HT-29 (cell line): ENCODE measurements at regions not wholly inside any gene's neighbourhood (a gene's known extent, or its start where the extent isn't known, plus 50 kb on each side); places are given as distances from the start of the nearest gene placed in this dataset.

Source experiments
- DNase-seq: peaks from one replicate; pipeline ENCODE4 v3.0.0-alpha.2; 2015; ENCODE audit warnings: low spot score

DNA sequence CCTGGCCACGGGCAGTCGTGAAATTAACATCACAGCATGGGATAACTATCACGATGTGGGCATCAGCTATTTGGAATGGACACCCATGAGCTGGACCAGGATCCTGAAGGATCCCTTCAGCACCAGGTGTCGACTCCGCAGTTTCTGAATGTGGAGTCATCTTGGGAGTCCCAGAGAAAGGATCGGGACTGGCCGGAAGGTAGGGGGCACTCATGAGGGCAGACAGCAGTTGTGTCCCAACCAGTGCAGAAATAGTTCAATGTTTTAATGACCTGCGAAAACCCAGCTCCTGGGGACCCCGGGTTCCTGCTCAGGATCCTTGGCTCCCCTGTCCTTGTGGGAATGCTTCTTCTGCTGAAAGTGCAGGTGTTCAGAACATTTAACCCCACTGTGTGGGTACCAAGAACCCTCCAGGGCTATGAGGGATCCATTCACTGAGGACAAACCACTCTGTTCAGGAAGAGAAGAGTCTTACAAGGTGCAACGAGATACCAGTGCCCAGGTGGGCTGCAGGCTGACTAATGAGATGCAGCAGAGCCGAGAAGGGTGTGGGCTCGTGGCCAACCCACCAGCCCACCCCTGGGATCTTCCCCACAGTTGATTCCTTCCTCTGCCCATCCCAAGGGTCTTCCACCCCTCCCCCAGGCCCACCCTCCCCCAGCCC lies 154.8 kb downstream of the SALL1 start:
- DNase-seq = no peak

- DNase-seq = no peak
Observed at GRCh38 chr16:50994995-50995394, 156.1 kb downstream of the SALL1 start.

DNA sequence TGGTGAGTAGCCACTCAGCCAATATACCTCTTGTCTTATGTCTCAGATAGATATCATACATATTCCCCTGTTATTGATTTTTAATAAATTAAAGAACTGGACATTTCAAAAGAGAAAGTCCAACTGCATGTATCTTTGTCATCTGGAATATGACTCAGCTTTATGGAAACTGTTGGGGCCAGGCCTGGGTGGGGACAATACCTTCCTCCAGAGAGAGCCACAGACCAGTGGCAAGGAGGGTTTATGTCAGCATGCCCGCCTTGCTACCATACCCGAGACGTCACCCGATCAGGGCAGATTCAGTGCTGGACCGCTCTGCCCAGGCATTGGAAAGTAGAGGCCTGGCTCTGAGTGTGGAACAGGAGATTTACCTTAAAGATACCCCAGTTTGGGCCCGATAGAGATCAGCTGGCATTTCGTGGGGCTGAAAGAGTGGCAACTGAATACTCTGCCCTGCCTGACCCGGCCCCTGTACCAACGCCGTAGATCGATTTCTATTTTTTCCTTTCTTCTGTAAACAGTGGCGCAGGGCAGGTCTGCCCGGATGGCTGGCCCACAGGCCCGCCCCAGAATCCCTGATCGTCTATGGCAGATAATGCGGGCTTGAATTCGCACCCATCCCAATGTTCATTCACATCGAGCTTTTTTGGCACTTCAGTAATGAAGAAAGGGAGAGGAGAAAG lies 158.6 kb downstream of the SALL1 start:
- DNase-seq = no peak

DNA sequence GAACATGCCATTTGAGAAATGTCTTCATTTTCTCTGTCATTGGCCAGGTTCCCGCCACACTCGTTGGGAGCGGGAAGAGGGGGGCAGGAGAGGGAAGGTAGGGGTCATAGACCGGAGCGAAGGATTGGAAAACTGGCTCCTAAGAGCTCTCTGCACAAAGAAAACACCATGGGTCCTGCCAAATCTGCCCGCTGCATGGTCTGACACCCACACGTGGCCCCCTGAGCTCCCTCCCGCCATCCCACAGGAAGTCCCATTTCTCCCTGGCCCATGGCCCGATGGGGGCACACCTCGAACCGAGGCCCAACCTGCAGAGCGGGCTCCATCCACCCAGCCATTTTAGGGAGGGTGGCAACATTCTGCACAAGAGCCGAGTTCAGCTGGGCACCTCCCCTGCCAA lies 159.6 kb downstream of the SALL1 start:
- DNase-seq = no peak

GRCh38 chr16:50991006-50991405 lies 160.1 kb downstream of the SALL1 start:
- no peak for DNase-seq

- DNase-seq = no peak
Observed at GRCh38 chr16:50989047-50989446, 162.0 kb downstream of the SALL1 start.

DNA sequence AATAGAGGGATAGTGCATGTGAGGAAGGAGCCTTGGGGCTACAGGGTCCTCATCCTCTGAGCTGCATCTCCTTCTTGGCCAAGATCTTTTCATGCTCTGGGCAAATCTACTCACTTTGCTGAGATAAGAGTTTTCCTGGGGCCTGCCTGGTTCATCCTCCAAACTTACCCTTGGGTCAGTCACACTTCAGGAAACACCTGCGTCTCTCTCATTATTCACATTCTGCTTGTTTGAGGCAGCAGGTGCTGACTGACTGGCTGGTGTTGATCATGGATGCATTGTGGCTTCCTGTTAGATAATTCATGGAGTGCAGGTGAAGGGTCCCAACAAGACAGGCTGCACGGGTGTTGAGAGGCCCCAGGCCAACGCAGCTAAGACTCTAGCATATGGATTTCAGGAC lies 162.6 kb downstream of the SALL1 start:
- no peak for DNase-seq

DNA sequence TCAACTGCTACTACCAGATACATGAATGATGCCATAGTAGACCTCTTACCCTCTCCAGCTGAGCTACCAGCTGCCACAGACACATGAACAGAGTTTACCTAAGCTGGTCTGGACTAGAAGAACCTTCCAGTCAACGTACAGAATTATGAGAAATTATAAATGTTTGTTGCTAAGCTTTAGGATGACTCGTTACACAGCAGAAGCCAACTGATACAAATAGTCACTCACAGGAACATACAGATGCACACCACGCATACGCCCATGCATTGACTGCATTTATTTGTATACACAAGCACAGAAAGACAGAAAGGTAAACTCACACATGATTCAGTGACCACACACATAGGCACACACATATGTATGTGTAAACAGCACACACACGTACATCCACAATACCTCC lies 164.6 kb downstream of the SALL1 start:
- no peak for DNase-seq

- DNase-seq = no peak
Observed at GRCh38 chr16:50985733-50986132, 165.3 kb downstream of the SALL1 start.

DNA sequence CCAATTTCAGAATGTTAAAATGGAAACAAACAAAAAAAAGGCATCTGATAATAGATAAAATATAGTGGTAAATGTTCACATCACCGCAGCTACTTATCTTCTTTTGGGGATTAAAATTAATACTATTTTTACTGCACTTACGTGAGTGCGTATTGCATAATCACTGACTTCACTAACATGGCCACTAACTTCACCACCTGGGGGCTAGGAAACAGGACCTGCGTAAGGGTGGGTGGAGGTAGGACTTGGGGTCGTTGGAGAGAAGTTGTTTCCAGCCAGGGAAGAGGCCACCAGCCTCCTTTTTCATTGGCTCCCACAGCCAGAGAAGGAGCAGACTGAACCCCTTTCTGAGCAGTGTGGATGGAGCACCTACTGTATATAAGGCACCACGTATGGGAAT lies 166.4 kb downstream of the SALL1 start:
- no peak for DNase-seq

DNA sequence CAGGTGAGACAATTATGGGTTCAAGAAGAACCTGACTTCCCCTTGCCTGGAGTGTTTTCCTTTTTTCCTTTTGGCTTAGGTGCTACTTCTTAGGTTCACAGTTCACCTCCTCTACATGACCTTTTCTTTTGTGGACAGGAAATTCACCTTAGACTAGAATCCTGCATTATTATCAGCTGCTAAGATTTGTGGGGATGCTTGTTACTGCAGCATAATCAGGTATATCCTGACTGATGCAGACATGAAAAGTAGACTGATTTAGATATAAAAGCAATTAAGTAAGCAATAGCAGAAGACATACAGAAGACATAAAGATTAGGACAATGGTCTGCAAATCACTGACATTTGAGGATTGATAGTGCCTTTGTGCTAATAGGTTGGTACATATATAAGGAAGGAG lies 168.3 kb downstream of the SALL1 start:
- DNase-seq = no peak

GRCh38 chr16:50981951-50982350 lies 169.1 kb downstream of the SALL1 start:
- no peak for DNase-seq

DNA sequence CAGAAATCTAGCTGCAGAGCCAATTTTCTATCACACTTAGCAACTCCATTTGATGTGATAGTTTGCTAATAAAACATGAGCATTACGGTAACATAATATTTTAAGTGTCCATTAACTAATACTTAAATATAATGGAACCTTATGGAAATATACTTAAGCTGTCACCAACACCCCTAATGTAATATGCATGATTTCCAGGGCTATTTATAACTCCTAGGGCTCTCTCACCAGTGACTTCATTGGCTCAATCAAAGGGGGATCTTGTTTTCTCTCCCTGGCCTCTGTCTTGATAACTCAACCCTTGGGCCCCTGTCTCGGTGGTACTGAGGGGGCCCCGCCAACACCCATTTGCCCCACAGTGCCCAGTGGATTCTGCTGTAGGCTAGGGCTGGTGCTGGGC lies 170.4 kb downstream of the SALL1 start:
- DNase-seq = no peak

- no peak for DNase-seq
Observed at GRCh38 chr16:50979806-50980620, 171.1 kb downstream of the SALL1 start.

DNA sequence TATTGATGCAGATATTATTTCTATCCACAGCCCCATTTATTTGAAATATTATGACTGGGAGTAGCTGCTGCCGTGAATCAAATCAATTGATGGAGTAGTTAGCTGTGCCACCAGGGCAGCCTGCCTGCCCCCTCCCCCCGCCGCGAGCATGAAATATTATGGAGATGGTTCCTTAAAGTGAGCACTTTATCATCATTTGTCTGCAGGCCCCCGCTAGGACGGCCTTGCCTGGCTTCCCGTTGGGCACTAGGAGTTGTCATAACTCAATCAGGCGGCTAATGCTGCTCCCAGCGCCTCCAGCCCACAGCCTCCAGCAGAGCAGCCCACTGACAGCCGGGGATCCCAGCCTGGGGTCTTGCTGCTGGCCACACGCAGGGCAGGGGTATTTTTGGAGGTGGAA lies 173.9 kb downstream of the SALL1 start:
- DNase-seq = no peak

- no peak for DNase-seq
Observed at GRCh38 chr16:50974438-50975036, 176.5 kb downstream of the SALL1 start.

GRCh38 chr16:50972876-50973275 lies 178.2 kb downstream of the SALL1 start:
- DNase-seq = no peak

GRCh38 chr16:50970281-50970680 lies 180.8 kb downstream of the SALL1 start:
- no peak for DNase-seq

DNA sequence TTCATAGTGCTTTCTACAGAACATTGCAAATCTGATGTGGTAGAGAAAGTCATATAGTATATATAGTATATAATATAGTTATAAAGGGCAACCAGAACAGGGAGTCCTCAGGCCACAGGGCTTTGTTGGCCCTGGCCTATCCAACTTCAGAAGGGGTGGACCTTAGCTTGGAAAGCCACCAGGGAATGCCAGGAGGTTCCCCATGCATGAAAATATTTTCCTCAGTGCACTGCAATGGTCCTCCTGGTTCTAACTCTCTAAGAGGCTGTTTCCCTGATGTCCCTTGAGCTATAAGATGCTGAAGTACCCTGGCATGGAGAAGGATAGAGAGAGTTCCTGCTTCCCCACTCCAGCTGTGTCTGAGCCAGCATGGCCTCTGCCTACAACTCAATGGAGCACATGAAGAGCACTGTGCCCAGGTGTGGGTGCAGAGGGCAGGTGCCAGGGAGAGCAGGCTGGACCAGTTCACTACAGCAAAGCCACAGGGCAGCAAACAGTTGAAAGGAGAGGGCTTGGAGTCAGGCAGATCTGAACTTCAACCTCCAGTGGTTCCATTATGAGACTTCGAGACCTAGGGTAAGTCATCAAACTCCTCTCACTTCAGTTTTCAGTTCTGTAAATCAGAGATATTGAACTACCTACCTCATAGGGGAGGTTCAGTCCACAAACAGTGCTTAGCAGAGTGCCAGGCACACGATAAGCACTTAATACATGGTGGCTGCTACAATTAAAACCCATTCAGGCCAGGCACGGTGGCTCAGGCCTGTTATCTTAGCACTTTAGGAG lies 183.1 kb downstream of the SALL1 start:
- DNase-seq = no peak

DNA sequence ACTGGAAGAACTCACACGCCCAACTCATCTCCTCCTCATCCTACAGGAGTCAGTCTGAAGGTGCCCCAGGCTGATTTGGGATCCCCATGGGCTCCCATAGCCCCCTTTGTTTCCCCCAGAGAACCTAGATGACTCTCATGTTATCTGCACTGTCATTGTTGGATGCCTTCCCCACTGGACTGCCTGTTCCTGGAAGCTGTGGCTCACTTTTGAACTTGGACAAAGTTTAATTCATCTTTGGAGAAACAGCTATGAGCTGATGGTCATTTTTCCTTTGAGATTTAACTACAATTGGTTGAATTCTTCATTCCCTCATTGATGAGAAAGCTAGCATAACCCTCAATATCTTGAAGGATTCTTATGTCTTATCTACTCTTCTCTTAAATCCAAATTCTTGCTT lies 186.6 kb downstream of the SALL1 start:
- no peak for DNase-seq

DNA sequence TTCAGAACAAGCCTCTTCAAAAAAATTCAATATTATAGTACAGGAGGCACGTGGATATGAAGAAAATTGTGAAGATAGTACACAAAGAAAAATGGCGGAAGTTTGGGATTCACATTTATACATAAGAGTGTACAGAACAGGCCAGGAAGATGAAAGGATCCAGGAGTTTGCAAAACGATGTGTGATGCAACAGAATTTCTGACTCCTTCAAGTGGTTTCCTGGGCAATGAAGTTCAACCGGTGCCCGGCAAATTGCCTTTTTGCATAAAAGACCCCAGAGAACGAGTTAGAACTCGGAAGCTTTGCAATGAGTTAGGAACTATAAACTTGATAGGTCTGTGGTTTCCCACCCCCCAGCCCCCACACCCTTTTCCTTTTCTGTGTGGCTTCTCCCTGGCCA lies 189.1 kb downstream of the SALL1 start:
- DNase-seq = no peak
